ENCODE measurements at regions not wholly inside any gene's neighbourhood (a gene's known extent, or its start where the extent isn't known, plus 50 kb on each side); places are given as distances from the start of the nearest gene placed in this dataset.
"Not testable (repeated sequence)": the region's sequence is repeated elsewhere in the genome, so short reads cannot be mapped to it uniquely, and the experiment has no call there.

DNA sequence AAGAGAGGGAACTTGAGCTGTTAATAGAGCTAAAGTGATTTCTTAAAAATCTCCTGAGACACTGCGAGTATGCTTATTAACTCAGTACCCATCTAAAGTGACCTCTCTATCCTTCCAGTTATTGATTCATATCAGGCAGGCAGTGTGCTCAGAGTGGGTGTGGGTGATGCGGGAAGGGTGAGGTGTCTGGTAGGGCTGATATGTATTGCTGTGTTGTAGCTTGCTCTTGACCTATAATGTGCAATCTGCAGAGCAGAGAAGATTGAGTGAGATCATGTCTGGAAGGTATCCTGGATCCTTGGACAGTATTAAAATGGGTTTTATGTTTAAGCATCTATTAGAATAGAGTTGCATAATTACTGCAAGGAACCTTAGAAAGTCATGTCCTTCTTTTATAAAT lies 71.9 kb upstream of the SEC22B start:
- TF ChIP-seq CTCF (IDR thresholded peaks at IDR 0.05); EZH2 (IDR thresholded peaks at IDR 0.05; ENCODE audit: borderline replicate concordance, insufficient read depth, low read depth, low read length, poor library complexity, severe bottlenecking): not testable (repeated sequence)

All from B cell (primary cell).